Spleen (tissue), 7 donors: ENCODE measurements at regions not wholly inside any gene's neighbourhood (a gene's known extent, or its start where the extent isn't known, plus 50 kb on each side); places are given as distances from the start of the nearest gene placed in this dataset.
"Not testable (repeated sequence)": the region's sequence is repeated elsewhere in the genome, so short reads cannot be mapped to it uniquely, and the experiment has no call there.

Experiments
- CTCF ChIP-seq, 11 experiments: fragments of 200-600 bp in 7 of 11; fragments of 450-650 bp in 4 of 11; sonication (generic) in 4 of 11; IDR thresholded peaks in 8 of 11; conservative IDR thresholded peaks in 3 of 11; 1 replicate in 7 of 11; 2 replicates in 4 of 11; pipeline versions ENCODE4 v1.4.0 to v1.8.0; 2016 to 2021; ENCODE audit warnings: antibody characterized with exemption in 11 of 11, inconsistent platforms in 4 of 11, mild to moderate bottlenecking in 1 of 11
- POLR2A ChIP-seq, 3 donors: fragments of 450-650 bp; IDR thresholded peaks; one replicate each; pipeline ENCODE4 v1.5.1; 2017; ENCODE audit warnings: antibody characterized with exemption in 3 of 3, mild to moderate bottlenecking in 1 of 3
- POLR2AphosphoS5 ChIP-seq, 3 donors: sonication (generic); formaldehyde crosslinking; IDR thresholded peaks; one replicate each; pipeline ENCODE4 v1.5.1; 2017; ENCODE audit warnings: antibody characterized with exemption in 3 of 3
- donor health status: DM: no; HTN: no; CAD: no; lungs with moderate emphysema.
- donor health status: DM: no; HTN: no; CAD: no.
- donor health status: DM: no; HTN: no; CAD: no.

DNA sequence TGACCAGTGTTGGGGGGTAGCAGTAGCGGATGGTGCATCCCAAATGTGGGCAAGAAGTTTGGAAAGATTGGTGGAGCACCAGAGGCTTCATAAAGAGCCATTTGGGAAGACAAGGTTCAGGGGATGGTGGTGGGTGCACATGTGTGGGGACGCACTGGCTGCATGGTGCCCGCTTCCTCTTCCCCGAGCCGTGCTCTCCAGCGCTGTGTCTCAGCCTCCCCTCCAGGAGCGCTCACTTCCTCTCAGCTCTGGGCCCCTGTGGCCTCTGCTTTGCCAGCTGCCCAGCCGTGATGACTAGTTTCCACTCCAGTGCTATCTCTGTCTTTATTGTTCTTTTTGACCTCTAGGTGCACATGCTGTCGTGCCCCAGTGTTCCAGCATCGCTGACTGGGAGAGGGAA, 78.2 kb upstream of the CRYM start:
- TF ChIP-seq POLR2A (IDR thresholded peaks at IDR 0.05); CTCF (IDR thresholded peaks at IDR 0.05 in 8 of 11, conservative IDR thresholded peaks at IDR 0.05 in 3 of 11): not testable (repeated sequence)
- peak; percentile 32 to 63 (median 55) for TF ChIP-seq POLR2AphosphoS5 (IDR thresholded peaks at IDR 0.05)
